Esophagus squamous epithelium (tissue), 5 donors: ENCODE measurements at regions not wholly inside any gene's neighbourhood (a gene's known extent, or its start where the extent isn't known, plus 50 kb on each side); places are given as distances from the start of the nearest gene placed in this dataset.
"Not testable (repeated sequence)": the region's sequence is repeated elsewhere in the genome, so short reads cannot be mapped to it uniquely, and the experiment has no call there.

Source experiments
- DNase-seq: peaks from one replicate; lab custom pipeline; 2025; lab: John Stamatoyannopoulos, UW
- H3K27ac ChIP-seq, 4 donors: fragments of 200-600 bp; sonication (generic); one replicate each; pipeline ENCODE4 v1.5.1; 2016 to 2019; ENCODE audit warnings: mild to moderate bottlenecking in 1 of 4
- H3K27me3 ChIP-seq, 4 donors: fragments of 200-600 bp; sonication (generic); 1 replicate in 3 of 4; 2 replicates in 1 of 4; pipeline versions ENCODE4 v1.5.1 to v1.6.0; 2017 to 2021; ENCODE audit warnings: antibody characterized with exemption in 1 of 4
- H3K36me3 ChIP-seq, 3 donors: fragments of 200-600 bp; sonication (generic); one replicate each; pipeline ENCODE4 v1.5.1; 2016 to 2019
- H3K4me1 ChIP-seq, 3 donors: fragments of 200-600 bp; sonication (generic); one replicate each; pipeline ENCODE4 v1.5.1; 2017 to 2019
- H3K4me3 ChIP-seq, 4 donors: fragments of 200-600 bp; sonication (generic); 1 replicate in 3 of 4; 2 replicates in 1 of 4; pipeline ENCODE4 v1.5.1; 2016 to 2019; ENCODE audit warnings: mild to moderate bottlenecking in 2 of 4, moderate library complexity in 1 of 4
- H3K9me3 ChIP-seq, 3 donors: fragments of 200-600 bp; sonication (generic); one replicate each; pipeline ENCODE4 v1.5.1; 2016 to 2019
- POLR2A ChIP-seq, 4 donors: fragments of 450-650 bp; IDR thresholded peaks; one replicate each; pipeline ENCODE4 v1.6.1; 2017; ENCODE audit warnings: antibody characterized with exemption in 4 of 4, mild to moderate bottlenecking in 4 of 4, moderate library complexity in 3 of 4
- WGBS, 2 donors: methylation state at CpG; one replicate each; pipeline ENCODE4 v1.1.5; 2018; 5-methylcytosine and 5-hydroxymethylcytosine counted together
- intact Hi-C: fragments of 100-400 bp; cut with DNase I; formaldehyde crosslinking; loops from one replicate; pipeline ENCODE4 v1.15.0; 2022
- TF ChIP-seq, protein P1 (sequence below), 6 experiments: fragments of 450-650 bp in 4 of 6; fragments of 200-600 bp in 2 of 6; sonication (generic) in 2 of 6; IDR thresholded peaks; one replicate each; pipeline ENCODE4 v1.5.1; 2016 to 2019; ENCODE audit warnings: antibody characterized with exemption in 6 of 6, mild to moderate bottlenecking in 4 of 6, moderate library complexity in 4 of 6
- donor health status: DM: yes; HTN: yes; CAD: no.

- TF ChIP-seq, protein P1, sequence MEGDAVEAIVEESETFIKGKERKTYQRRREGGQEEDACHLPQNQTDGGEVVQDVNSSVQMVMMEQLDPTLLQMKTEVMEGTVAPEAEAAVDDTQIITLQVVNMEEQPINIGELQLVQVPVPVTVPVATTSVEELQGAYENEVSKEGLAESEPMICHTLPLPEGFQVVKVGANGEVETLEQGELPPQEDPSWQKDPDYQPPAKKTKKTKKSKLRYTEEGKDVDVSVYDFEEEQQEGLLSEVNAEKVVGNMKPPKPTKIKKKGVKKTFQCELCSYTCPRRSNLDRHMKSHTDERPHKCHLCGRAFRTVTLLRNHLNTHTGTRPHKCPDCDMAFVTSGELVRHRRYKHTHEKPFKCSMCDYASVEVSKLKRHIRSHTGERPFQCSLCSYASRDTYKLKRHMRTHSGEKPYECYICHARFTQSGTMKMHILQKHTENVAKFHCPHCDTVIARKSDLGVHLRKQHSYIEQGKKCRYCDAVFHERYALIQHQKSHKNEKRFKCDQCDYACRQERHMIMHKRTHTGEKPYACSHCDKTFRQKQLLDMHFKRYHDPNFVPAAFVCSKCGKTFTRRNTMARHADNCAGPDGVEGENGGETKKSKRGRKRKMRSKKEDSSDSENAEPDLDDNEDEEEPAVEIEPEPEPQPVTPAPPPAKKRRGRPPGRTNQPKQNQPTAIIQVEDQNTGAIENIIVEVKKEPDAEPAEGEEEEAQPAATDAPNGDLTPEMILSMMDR (IDR thresholded peaks at IDR 0.05): no peak
- no peak for TF ChIP-seq POLR2A (IDR thresholded peaks at IDR 0.05)
- whole genome bisulfite sequencing, 2 donors: 47 to 85% methylated on average over 4 of the region's 5 CpGs
- Histone ChIP-seq H3K27me3 (no peaks in the 10 kb centered on the region), H3K36me3 (no peaks in the 10 kb centered on the region), H3K4me3 (no peak overlapping the region), H3K4me1 (no peaks in the 10 kb centered on the region), H3K27ac (no peak overlapping the region), H3K9me3 (no peaks in the 10 kb centered on the region)
- DNase-seq: no peak
- intact Hi-C loops: no loop called here
Measured at GRCh38 chr13:111058796-111059506, 56.2 kb upstream of the ARHGEF7 start.

DNA sequence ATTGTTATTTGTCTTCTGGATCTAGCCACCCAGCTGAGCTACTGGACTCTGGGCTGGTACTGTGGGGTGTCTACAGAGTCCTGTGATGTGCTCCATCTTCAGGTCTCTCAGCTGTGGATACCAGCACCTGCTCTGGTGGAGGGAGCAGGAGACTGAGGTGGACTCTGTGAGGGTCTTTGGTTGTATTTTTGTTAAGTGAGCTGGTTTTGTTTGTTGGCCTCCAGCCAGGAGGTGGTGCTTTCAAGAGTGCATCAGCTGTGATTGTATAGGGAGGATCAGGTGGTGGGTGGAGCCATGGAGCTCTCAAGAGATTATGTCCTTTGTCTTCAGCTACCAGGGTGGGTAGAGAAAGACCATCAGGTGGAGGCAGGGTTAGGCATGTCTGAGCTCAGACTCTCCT lies 56.8 kb upstream of the ARHGEF7 start:
- H3K27me3 ChIP-seq, H3K36me3 ChIP-seq, H3K4me1 ChIP-seq, DNase-seq, H3K9me3 ChIP-seq, H3K4me3 ChIP-seq, intact Hi-C loops, H3K27ac ChIP-seq: not testable (repeated sequence)

DNA sequence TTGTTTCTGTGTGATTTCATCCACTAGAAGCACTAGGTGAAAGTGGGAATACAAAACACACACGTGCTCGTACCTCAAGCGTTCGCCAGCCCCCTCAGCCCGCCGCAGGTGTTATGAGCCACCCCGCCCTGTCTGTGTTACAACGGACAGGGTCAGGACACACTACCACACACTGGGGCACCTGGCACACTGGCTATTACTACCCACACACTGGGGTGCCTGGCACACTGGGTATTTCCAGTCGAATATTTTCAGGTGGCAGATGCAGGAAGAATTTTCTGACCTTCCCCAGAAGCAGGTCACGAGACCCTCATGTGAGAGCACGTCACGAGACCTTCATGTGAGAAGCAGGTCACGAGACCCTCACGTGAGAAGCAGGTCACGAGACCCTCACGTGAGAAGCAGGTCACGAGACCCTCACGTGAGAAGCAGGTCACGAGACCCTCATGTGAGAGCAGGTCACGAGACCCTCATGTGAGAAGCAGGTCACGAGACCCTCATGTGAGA lies 63.3 kb upstream of the ARHGEF7 start:
- H3K9me3 ChIP-seq, H3K4me3 ChIP-seq, H3K36me3 ChIP-seq, H3K27ac ChIP-seq, H3K27me3 ChIP-seq, DNase-seq, intact Hi-C loops: not testable (repeated sequence)
- 57 to 69% methylated on average over 8 of the region's 21 CpGs for WGBS, 2 donors
- H3K4me1 ChIP-seq: peaks cover 0 to 12% (median 0%) of the 10 kb centered on the region in 3 donors

DNA sequence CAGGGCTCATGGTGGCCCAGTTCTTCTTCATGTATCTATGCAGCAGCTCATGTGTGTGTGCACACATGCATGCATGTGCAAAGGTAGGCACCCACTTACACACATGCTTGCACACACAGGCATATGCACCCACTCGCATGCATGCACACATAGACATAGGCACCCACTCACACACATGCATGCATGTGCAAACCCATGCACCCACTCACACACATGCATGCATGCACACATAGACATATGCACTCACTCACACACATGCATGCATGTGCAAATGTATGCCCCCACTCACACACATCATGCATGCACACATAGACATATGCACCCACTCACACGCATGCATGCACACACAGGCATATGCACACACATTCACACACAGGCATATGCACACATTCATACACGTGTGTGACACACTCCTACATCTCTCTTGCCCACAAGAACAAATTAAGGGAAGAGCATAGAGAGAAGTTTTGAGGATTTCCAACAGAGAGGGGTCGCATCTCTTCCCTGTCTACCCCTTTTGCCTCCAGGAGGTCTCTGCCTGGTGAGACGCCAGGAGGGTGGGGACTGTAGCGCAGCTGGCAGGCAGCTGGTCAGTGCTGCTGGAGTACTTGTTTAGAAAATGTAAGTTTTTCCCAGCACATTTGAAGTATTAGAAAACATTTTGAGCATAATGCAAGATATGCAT lies 63.9 kb upstream of the ARHGEF7 start:
- peaks cover 0 to 14% (median 0%) of the 10 kb centered on the region in 3 donors for H3K4me1 ChIP-seq
- intact Hi-C loops: no loop called here
- DNase-seq: no peak
- WGBS, 2 donors: 65 to 78% methylated on average over 6 of the region's 6 CpGs
- no peaks in the 10 kb centered on the region for H3K27me3 ChIP-seq
- H3K4me3 ChIP-seq: no peak overlapping the region
- no peaks in the 10 kb centered on the region for H3K9me3 ChIP-seq
- TF ChIP-seq, protein P1 (IDR thresholded peaks at IDR 0.05): no peak
- no peak for TF ChIP-seq POLR2A (IDR thresholded peaks at IDR 0.05)
- H3K27ac ChIP-seq: no peak overlapping the region
- H3K36me3 ChIP-seq: no peaks in the 10 kb centered on the region

DNA sequence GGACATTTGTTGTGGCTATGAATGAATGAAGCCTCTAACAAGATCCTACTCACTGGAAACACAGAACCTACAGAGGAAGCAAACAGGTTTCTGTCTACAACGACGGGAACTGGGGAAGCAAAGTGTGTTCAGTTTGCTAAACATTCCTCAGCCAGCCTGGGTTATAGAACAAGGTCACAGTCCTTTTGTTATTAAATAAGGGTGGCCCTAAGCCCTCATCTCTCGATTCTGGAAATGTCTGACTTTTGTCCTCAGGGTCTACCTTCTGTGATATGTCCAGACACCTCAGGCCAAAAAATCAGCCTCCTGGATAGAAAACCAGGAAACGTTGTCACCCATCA lies 64.6 kb upstream of the ARHGEF7 start:
- peaks cover 0 to 14% (median 0%) of the 10 kb centered on the region in 3 donors for H3K4me1 ChIP-seq
- DNase-seq: no peak
- no peak overlapping the region for H3K4me3 ChIP-seq
- no peaks in the 10 kb centered on the region for H3K9me3 ChIP-seq
- H3K27ac ChIP-seq: no peak overlapping the region
- no peaks in the 10 kb centered on the region for H3K27me3 ChIP-seq
- no peaks in the 10 kb centered on the region for H3K36me3 ChIP-seq
- TF ChIP-seq, protein P1 (IDR thresholded peaks at IDR 0.05): peak in 1 of 6 experiments; percentile 0
- no peak for TF ChIP-seq POLR2A (IDR thresholded peaks at IDR 0.05)
- intact Hi-C loops: no loop called here
- 23 to 34% methylated on average over 4 of the region's 4 CpGs for WGBS, 2 donors

DNA sequence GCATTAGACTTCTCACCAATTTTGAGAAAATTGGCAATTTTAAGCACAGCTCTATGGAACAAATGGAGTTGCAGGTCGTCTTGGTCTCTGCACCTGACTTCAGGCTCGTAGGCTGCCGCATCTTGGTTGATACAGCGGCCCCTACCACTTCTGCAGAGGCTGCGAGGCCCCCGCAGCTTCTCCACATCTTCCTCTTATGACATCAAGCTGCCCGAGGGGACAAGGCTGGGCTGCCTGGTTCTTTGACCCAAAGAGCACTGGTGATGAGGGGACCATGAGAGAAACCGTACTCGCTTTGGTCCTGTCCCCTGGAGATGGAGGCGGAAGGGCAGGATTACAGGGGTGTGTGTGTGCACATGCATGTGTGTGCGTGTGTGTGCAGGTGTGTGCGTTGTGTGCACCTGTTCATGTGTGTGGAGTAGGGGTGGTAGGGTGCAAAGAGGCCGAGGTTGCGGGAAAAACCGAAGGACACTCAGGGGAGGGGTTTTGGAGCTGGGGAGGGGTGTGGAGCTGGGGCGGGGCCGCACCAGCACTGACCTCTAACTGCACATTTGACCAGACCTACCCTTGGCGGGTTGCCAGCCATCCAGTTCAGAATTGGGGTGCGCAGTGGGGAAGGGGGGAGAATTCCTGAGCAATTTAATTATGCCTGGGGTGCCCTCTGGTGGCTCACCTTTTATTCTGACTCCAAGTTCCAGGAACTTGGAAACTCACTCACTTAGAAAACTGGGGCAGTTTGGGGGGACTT lies 65.1 kb upstream of the ARHGEF7 start:
- H3K4me1 ChIP-seq: peaks cover 0 to 14% (median 0%) of the 10 kb centered on the region in 3 donors
- H3K36me3 ChIP-seq: no peaks in the 10 kb centered on the region
- DNase-seq: no peak
- H3K27me3 ChIP-seq: no peaks in the 10 kb centered on the region
- H3K4me3 ChIP-seq: no peak overlapping the region
- intact Hi-C loops: loop anchor here (10.0 kb wide), 1 partner anchor 105 kb away; no protein-coding TSS in a partner anchor
- no peaks in the 10 kb centered on the region for H3K9me3 ChIP-seq
- no peak for TF ChIP-seq POLR2A (IDR thresholded peaks at IDR 0.05)
- TF ChIP-seq, protein P1 (IDR thresholded peaks at IDR 0.05): peak in 5 of 6 experiments; percentile 30 to 50 (median 42)
- H3K27ac ChIP-seq: no peak overlapping the region
- WGBS, 2 donors: 38 to 72% methylated on average over 6 to 17 of the region's 19 CpGs
